ENCODE measurements at regions not wholly inside any gene's neighbourhood (a gene's known extent, or its start where the extent isn't known, plus 50 kb on each side); places are given as distances from the start of the nearest gene placed in this dataset.
"Not testable (repeated sequence)": the region's sequence is repeated elsewhere in the genome, so short reads cannot be mapped to it uniquely, and the experiment has no call there.

- no peaks in the 10 kb centered on the region for H3K4me1 Mint-ChIP-seq
- intact Hi-C loops (cut with micrococcal nuclease): no loop called here
- DNase-seq (no peak), ATAC-seq (ENCODE audit: low read depth) (no peak)
- no peaks in the 10 kb centered on the region for H3K27me3 Mint-ChIP-seq
- no peaks in the 10 kb centered on the region for H3K36me3 Mint-ChIP-seq (ENCODE audit: low read depth)
- no peak overlapping the region for H3K27ac Mint-ChIP-seq
- ChIA-PET CTCF (no interaction called here), POLR2A (no interaction called here)
- H3K9me3 Mint-ChIP-seq: no peaks in the 10 kb centered on the region
- no peak overlapping the region for H3K4me3 Mint-ChIP-seq
- TF ChIP-seq CTCF (IDR thresholded peaks at IDR 0.05): no peak
These were observed 802.1 kb upstream of the SLC39A10 start for GRCh38 chr2:194854941-194855340.

GRCh38 chr2:194842871-194843270 lies 814.2 kb upstream of the SLC39A10 start:
- Mint-ChIP-seq H3K36me3 (ENCODE audit: low read depth) (no peaks in the 10 kb centered on the region), H3K27ac (no peak overlapping the region), H3K4me3 (no peak overlapping the region), H3K27me3 (no peaks in the 10 kb centered on the region), H3K4me1 (no peaks in the 10 kb centered on the region), H3K9me3 (no peaks in the 10 kb centered on the region)
- intact Hi-C loops (cut with micrococcal nuclease): no loop called here
- DNase-seq (no peak), ATAC-seq (ENCODE audit: low read depth) (no peak)
- CTCF ChIA-PET: no interaction called here
- TF ChIP-seq CTCF (IDR thresholded peaks at IDR 0.05): no peak
- POLR2A ChIA-PET: no interaction called here

GRCh38 chr2:194834371-194834770 lies 822.7 kb upstream of the SLC39A10 start:
- ATAC-seq (ENCODE audit: low read depth); H3K27me3 Mint-ChIP-seq; H3K27ac Mint-ChIP-seq: not testable (repeated sequence)

GRCh38 chr2:194826241-194826640 lies 830.8 kb upstream of the SLC39A10 start:
- POLR2A ChIA-PET: no interaction called here
- intact Hi-C loops (cut with micrococcal nuclease): no loop called here
- no peak overlapping the region for H3K4me3 Mint-ChIP-seq
- H3K4me1 Mint-ChIP-seq: no peaks in the 10 kb centered on the region
- no peak for ATAC-seq (ENCODE audit: low read depth)
- H3K36me3 Mint-ChIP-seq (ENCODE audit: low read depth): no peaks in the 10 kb centered on the region
- CTCF ChIA-PET: no interaction called here
- H3K9me3 Mint-ChIP-seq: no peaks in the 10 kb centered on the region
- no peaks in the 10 kb centered on the region for H3K27me3 Mint-ChIP-seq
- TF ChIP-seq CTCF (IDR thresholded peaks at IDR 0.05): no peak
- no peak overlapping the region for H3K27ac Mint-ChIP-seq
- no peak for DNase-seq

More at GRCh38 chr2:194834371-194834770, 822.7 kb upstream of the SLC39A10 start:
- POLR2A ChIA-PET; H3K36me3 Mint-ChIP-seq (ENCODE audit: low read depth); H3K4me3 Mint-ChIP-seq; intact Hi-C loops (cut with micrococcal nuclease); DNase-seq; H3K4me1 Mint-ChIP-seq; CTCF ChIA-PET; H3K9me3 Mint-ChIP-seq: not testable (repeated sequence)

GRCh38 chr2:194824450-194824849 lies 832.6 kb upstream of the SLC39A10 start:
- Mint-ChIP-seq H3K27me3 (no peaks in the 10 kb centered on the region), H3K4me1 (no peaks in the 10 kb centered on the region), H3K9me3 (no peaks in the 10 kb centered on the region), H3K27ac (no peak overlapping the region), H3K4me3 (no peak overlapping the region), H3K36me3 (ENCODE audit: low read depth) (no peaks in the 10 kb centered on the region)
- CTCF ChIA-PET: no interaction called here
- intact Hi-C loops (cut with micrococcal nuclease): no loop called here
- POLR2A ChIA-PET: interaction anchor here (0.6 kb wide), 1 partner anchor 10 kb away, joined by 3 read pairs; no protein-coding TSS in a partner anchor
- no peak for TF ChIP-seq CTCF (IDR thresholded peaks at IDR 0.05)
- ATAC-seq (ENCODE audit: low read depth) (no peak), DNase-seq (no peak)

GRCh38 chr2:194822657-194823056 lies 834.4 kb upstream of the SLC39A10 start:
- CTCF ChIA-PET: no interaction called here
- Mint-ChIP-seq H3K27me3 (no peaks in the 10 kb centered on the region), H3K27ac (no peak overlapping the region), H3K36me3 (ENCODE audit: low read depth) (no peaks in the 10 kb centered on the region), H3K9me3 (no peaks in the 10 kb centered on the region), H3K4me3 (no peak overlapping the region), H3K4me1 (no peaks in the 10 kb centered on the region)
- intact Hi-C loops (cut with micrococcal nuclease): no loop called here
- DNase-seq: no peak
- POLR2A ChIA-PET: no interaction called here
- TF ChIP-seq CTCF (IDR thresholded peaks at IDR 0.05): no peak
- no peak for ATAC-seq (ENCODE audit: low read depth)
